Neural crest cell (in vitro differentiated cells): ENCODE measurements at regions not wholly inside any gene's neighbourhood (a gene's known extent, or its start where the extent isn't known, plus 50 kb on each side); places are given as distances from the start of the nearest gene placed in this dataset.

Experiments used
- DNase-seq: peaks from one replicate; pipeline ENCODE4 v3.0.0; 2021; ENCODE audit warnings: low read depth, mixed read lengths, low spot score
- H3K27ac Mint-ChIP-seq: one replicate; pipeline ENCODE4 v1.8.0; 2021; ENCODE audit warnings: mild to moderate bottlenecking, mixed read lengths; ENCODE audit not compliant: unreplicated experiment
- H3K27me3 Mint-ChIP-seq: 2 replicates; pipeline ENCODE4 v1.8.0; 2021; ENCODE audit warnings: low read depth, mild to moderate bottlenecking, mixed read lengths
- H3K36me3 Mint-ChIP-seq: 2 replicates; pipeline ENCODE4 v1.8.0; 2021; ENCODE audit warnings: low read depth, mild to moderate bottlenecking, mixed read lengths
- H3K4me1 Mint-ChIP-seq: 2 replicates; pipeline ENCODE4 v1.8.0; 2021; ENCODE audit warnings: mixed read lengths
- H3K4me3 Mint-ChIP-seq: one replicate; pipeline ENCODE4 v1.8.0; 2021; ENCODE audit warnings: mild to moderate bottlenecking, mixed read lengths
- H3K9me3 Mint-ChIP-seq: 2 replicates; pipeline ENCODE4 v1.8.0; 2021; ENCODE audit warnings: mixed read lengths
- CTCF ChIP-seq: fragments of 200-600 bp; sonication (generic); conservative IDR thresholded peaks from 2 replicates; pipeline ENCODE4 v1.5.0; 2021; ENCODE audit warnings: antibody characterized with exemption, mild to moderate bottlenecking

GRCh38 chr3:127107002-127107401, 85.9 kb upstream of the PRR23E start:
- H3K36me3 Mint-ChIP-seq: peaks cover 3% of the 10 kb centered on the region
- H3K27ac Mint-ChIP-seq: no peak overlapping the region
- H3K27me3 Mint-ChIP-seq: no peaks in the 10 kb centered on the region
- TF ChIP-seq CTCF: no peak
- DNase-seq: no peak
- H3K9me3 Mint-ChIP-seq: peaks cover 3% of the 10 kb centered on the region
- no peak overlapping the region for H3K4me3 Mint-ChIP-seq
- H3K4me1 Mint-ChIP-seq: peaks cover 8% of the 10 kb centered on the region

GRCh38 chr3:127107491-127108375, 85.2 kb upstream of the PRR23E start:
- H3K9me3 Mint-ChIP-seq: peaks cover 7% of the 10 kb centered on the region

GRCh38 chr3:127108796-127109195, 84.1 kb upstream of the PRR23E start:
- TF ChIP-seq CTCF: no peak
- Mint-ChIP-seq H3K27me3 (no peaks in the 10 kb centered on the region), H3K27ac (no peak overlapping the region), H3K36me3 (peaks cover 11% of the 10 kb centered on the region), H3K4me1 (peaks cover 8% of the 10 kb centered on the region), H3K4me3 (no peak overlapping the region), H3K9me3 (peaks cover 8% of the 10 kb centered on the region)
- DNase-seq: no peak

More at GRCh38 chr3:127107491-127108375, 85.2 kb upstream of the PRR23E start:
- DNase-seq: no peak
- H3K4me3 Mint-ChIP-seq: no peak overlapping the region
- H3K27ac Mint-ChIP-seq: no peak overlapping the region
- peaks cover 7% of the 10 kb centered on the region for H3K36me3 Mint-ChIP-seq
- H3K27me3 Mint-ChIP-seq: no peaks in the 10 kb centered on the region
- H3K4me1 Mint-ChIP-seq: peaks cover 8% of the 10 kb centered on the region
- no peak for TF ChIP-seq CTCF

- TF ChIP-seq CTCF: no peak
- H3K36me3 Mint-ChIP-seq: peaks cover 11% of the 10 kb centered on the region
- peaks cover 8% of the 10 kb centered on the region for H3K9me3 Mint-ChIP-seq
- H3K27ac Mint-ChIP-seq: no peak overlapping the region
- H3K27me3 Mint-ChIP-seq: no peaks in the 10 kb centered on the region
- H3K4me1 Mint-ChIP-seq: peaks cover 8% of the 10 kb centered on the region
- no peak for DNase-seq
- no peak overlapping the region for H3K4me3 Mint-ChIP-seq
Measured at GRCh38 chr3:127110982-127111693, 81.8 kb upstream of the PRR23E start.

GRCh38 chr3:127112796-127113570, 79.9 kb upstream of the PRR23E start:
- Mint-ChIP-seq H3K36me3 (peaks cover 11% of the 10 kb centered on the region), H3K4me1 (peaks cover 8% of the 10 kb centered on the region), H3K27ac (no peak overlapping the region), H3K27me3 (peaks cover 2% of the 10 kb centered on the region), H3K9me3 (peaks cover 8% of the 10 kb centered on the region), H3K4me3 (no peak overlapping the region)
- TF ChIP-seq CTCF: no peak
- DNase-seq: no peak
